NCI-H1417 (cell line): ENCODE measurements at regions not wholly inside any gene's neighbourhood (a gene's known extent, or its start where the extent isn't known, plus 50 kb on each side); places are given as distances from the start of the nearest gene placed in this dataset.

Source experiments
- DNase-seq, 3 experiments: peaks; one replicate each; lab custom pipeline; 2025; lab: John Stamatoyannopoulos, UW

DNA sequence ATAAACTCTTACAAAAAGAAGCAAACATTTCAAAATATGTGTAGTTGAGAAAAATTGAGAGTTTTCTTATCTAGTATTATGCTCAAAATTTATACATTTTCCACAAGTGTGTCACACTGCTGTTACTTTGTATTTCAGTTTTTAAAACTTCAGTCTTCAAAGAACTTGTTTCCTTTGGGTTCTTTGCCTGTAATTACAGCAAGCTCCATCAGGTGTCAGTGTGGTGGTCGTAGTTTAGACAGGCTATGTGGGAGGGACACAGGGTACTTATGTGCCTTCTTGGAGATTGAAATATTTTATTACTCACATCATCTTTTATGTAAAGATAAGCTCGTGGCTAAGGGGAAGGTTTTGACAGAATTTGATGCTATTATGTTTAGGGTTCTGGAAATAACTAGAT lies 360.5 kb downstream of the FGFR2 start:
- DNase-seq, result no peak

DNA sequence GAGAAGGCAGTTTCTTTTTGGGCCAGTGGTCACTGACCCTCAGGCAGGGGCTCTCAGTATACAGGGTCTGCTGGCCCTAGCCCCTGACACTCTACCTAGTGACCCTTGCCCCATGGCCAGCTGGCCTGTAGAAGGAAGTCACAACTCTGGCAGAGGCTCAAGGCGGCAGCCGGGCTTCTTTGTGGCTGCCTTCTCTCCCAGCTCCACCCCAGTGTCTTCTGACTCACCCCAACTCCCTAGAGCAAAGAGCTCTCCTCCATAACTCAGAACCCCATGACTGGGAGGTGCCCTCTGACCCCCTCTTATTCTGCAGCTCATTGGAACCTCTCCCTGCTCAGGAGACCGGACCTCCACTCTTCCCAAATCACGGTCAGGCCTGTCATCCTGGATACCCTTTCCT lies 358.2 kb downstream of the FGFR2 start:
- no peak for DNase-seq

DNA sequence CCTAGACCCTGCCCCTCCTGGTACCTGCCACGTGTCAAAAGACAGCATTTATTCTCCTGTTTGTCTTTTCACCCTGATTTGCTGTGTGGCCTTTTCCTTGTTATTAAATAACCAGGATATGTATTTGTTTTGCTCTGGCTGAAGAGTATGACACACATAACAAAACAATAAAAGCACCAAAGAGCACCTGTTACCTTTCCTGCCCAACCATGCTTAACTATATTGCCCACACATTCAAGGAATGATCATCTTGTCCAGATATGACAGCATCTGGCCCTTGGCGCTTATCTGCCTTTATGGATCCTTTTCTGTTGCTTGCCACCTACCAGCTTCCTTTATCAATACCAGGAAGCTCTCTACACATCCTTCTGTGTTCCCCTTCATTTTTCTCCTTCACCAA lies 357.7 kb downstream of the FGFR2 start:
- no peak for DNase-seq

DNA sequence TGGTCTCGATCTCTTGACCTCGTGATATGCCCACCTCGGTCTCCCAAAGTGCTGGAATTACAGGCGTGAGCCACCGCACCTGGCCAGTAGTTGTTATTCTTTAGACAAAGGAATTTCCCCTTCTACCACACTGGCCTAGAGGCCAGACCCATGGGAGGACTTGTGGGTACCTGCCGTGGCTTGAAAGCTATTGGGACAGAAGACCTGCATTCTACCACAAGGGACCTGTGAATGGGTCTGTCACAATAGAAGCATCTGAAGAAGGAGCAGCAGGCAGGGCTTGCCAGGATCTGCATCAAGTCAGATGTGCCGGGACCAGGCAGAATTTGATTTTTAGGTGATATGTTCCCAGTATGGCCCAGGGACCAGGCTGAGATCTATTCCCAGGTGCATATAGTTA lies 356.9 kb downstream of the FGFR2 start:
- no peak for DNase-seq

DNA sequence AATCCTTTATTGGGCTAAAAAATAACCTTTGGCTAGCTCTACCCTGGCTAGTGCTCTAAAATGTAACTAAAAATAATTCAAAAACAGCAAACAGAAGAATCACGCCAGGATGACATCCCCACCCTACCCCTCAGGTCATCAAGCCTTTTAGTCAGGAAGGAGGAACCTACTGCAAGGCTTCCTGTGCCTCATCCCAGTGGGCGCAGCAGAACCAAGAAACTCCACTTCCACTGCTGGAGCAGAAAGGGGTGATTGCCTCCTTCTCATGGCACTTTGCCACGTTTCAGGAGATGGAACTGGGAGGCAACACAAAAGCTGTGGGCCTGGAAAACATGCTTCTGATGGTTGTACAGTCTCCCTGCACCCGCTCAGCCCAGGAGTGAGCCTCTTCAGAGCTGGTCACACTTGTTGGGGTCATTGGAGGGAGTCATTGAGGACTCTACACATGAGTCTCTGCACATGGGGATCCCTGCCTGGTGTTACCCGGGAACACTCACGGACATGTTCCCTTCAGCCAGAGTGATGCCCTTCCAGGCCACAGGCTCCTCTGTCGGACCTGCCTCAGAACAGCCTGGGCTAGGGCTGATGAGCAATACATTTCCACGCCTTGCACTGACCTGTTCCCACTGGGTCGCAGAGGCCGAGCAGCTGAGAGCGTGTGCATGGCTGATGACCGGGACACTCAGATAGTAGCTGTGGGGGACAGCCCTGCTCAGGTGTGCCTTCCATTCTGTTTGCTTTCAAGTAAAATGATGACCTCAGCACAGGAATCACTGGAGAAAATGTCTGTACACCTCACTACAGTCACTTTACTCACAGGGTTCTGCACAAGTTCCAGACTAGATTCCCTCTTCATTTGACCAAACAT lies 355.3 kb downstream of the FGFR2 start:
- no peak for DNase-seq

DNA sequence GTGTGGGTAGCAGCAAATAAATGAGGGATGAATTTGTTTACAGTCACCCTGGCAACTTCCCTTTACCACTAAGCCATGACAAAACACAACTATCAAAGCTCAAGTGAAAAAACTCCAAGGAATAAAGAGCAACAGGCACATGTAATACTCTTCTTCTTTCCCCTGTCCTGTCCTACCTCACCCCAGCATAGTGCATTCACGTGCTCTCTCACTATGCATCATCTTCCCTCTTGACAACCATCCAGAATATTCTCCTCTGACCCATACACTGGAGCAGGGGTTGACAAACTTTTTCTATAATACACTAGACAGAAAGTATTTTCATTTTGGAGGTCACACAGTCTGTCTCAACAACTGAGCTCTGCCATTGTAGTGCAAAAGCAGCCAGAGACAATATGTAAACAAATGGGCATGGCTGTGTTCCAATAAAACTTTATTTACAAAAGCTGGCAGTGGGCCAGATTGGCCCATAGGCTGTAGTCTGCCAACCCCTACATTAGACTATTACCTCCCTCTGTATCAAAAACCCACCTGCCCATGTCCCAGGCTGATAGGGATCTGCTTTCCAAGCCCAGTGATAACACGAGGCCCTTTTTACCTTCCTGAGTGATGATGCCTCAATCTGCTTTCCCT lies 354.5 kb downstream of the FGFR2 start:
- no peak for DNase-seq

DNA sequence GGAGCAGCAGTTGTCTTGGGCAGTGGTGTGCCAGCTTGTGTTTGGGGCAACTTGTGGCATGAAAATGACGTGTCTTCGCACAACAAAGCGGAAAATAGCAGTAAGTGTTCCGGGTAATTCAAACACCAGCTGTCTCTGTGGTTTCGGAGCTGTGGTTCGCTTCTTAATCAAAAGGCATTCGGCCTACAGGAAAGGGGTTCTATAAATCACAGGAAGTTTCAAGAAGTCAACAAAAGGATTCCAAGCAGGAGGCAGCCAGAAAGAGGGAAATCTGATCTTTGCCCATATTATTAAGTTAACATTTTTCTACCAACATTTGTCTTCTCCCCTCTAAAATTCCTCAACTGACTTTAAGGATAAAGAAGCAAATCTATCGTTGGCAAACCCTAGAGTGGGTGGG lies 353.4 kb downstream of the FGFR2 start:
- no peak for DNase-seq

DNA sequence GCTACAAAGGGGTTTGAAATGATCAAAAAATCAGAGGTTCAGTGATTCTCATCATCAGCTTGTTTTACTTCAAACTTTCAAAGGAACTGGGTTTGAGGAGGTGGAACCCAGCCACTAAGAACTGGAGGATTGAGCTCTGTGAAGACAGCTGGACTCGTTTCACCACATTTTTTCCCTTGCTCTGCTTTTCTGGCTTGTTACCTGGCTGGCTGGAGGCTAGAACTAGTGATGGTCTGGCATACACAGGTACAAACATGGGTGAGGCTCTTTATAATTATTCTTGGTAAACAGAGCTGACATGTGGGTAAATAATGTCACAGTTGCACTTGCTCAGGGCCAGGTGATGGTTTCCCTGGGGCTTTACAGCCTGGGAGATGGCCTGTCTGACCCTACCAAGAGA lies 352.5 kb downstream of the FGFR2 start:
- DNase-seq, result no peak

DNA sequence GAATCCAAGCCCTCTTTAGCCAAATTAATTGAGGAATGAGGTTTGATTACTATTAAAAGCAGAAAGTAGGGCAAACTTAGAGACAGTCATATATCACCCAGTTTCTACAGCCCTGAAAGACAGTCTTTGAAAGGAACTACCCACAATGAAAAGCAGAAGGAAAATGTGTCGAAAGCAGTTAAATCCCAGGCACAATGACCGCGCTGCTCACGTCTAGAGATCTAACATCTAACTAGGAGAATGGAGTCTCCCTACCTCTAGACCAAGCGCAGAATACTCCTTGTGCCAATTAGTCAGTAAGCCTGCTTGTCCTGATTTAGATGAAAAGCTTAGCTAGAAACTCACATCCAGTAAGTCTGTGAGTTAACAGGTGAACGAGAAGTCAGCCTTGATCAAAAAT lies 350.0 kb downstream of the FGFR2 start:
- no peak for DNase-seq

DNA sequence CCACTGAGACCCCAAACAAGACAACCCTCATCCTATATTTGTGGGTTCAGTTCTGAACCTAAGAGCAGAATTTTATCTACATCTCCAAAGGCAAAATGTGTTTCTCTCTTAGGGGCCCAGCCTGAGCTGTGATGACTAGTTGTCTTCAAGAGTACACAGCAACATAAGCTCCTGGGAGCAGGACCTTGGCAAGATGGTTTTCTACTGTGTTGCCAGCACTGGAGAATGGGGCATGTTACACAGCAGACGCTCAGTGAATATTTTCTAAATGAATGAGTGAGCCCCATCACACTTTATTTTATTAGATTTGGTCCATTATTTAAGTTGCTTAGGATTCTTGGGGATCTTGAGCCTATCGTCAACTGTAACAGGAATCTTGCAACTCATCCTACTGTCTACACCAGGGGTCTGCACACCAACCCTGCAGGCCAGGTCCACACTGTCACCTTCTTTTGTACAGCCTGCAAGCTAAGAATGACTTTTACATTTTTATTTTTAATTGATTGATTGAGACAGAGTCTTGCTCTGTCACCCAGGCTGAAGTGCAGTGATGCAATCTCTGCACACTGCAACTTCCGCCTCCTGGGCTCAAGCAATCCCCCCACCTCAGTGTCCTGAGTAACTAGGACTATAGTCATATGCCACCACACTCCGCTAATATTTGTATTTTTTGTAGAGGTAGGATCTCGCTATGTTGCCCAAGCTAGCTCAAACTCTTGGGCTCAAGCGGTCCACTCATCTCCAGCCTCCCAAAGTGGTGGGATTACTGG lies 347.1 kb downstream of the FGFR2 start:
- no peak for DNase-seq

DNA sequence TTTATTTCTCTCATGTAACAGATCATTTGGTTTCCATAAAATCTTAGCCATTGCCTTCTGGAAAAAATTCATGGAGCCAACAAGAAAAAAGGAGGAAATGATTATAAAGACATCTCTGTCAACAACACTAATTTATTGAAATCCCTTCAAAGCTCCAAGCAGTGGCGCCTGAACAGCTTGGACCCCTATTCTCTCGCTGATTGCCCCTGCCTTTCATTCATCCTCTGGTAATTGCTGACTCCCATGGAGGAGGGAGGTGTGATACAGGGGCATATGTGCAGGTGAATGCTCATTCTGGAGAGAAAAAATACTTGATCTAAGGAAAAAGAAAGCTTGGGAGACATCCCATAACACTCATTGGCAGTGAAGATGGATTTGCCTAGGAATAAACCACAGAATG lies 345.5 kb downstream of the FGFR2 start:
- DNase-seq, result no peak

DNA sequence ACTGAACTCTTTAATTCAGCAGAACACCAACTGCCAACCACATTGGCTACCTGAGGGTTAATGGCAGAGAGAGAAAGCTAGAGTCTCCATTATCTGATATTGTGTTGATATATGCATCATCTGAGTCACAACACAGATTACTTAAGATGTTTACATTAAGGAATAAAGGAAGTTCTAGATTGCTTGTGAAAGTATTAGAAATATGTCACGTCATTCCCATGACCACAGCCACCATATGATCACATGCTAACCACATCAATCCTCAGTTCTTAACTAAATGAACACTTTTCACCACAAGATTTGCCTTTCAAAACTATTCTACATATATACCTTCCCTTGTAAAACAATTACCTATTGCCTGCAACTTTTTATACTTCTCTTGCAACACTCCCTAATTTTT lies 337.9 kb downstream of the FGFR2 start:
- DNase-seq, result no peak

DNA sequence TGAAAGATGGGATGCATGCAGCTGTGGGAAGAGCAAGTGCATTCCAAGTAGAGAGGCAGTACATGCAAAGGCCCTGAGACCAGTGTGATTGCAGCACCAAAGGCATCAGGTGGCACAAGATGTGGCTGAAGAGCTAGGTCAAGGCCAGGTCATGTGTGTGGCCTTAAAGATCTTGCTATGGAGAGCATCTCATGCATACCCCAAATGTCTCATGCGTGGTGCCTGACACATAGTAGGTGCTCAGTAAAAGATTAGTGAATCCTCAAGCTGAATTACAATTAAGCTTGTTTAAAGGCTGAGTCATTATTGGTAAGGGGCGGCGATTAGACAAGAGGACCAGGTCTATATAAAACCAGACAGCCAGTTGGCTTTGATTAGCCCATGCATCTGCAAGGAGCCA lies 336.6 kb downstream of the FGFR2 start:
- DNase-seq, result no peak

DNA sequence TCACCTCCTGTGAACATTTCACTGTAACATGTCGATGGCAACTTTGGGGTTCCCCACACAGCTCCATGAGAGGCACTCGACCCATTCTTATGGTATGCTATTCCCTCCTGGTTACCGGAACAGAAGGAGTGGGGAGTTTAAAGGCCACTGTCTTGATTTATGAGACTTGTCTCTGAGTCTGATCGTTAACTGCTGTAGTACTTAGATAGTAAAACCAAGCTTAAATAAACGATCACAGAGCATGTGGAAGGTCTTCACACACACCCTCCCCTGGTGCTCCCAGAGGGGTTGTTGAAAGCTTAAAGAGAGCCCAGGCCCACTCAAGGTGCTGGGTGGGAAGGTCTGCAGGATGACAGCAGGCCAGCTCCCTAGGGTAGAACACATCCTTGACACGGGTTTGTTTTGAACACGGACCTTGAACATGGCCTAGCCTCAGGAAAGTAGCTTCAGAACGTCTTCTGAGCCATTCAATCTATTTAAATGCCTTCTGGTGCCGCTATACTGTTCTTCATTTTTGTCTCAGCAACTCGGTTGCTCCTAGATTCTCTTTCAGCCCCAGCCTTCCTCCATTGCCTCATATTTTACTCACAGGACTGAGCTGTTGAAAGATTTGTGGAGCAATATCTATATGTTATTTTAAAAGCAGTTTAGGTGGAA lies 335.3 kb downstream of the FGFR2 start:
- no peak for DNase-seq

DNA sequence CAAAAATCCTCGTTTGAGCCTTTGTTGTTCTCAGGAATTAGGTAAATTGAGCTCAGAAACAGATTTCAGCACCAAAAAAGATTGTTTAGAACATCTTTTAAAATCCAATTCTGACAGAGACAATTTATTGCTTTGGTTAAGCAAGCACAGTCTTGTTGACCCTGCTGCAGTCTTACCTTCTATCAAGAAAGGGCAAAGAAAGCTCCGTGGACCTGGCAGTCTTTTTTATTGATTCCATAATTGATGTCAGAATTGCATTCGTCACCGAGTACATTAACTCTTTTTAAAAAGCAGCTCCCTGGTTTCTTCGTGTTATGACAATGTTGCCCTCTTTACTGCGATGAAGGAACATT lies 334.8 kb downstream of the FGFR2 start:
- no peak for DNase-seq

DNA sequence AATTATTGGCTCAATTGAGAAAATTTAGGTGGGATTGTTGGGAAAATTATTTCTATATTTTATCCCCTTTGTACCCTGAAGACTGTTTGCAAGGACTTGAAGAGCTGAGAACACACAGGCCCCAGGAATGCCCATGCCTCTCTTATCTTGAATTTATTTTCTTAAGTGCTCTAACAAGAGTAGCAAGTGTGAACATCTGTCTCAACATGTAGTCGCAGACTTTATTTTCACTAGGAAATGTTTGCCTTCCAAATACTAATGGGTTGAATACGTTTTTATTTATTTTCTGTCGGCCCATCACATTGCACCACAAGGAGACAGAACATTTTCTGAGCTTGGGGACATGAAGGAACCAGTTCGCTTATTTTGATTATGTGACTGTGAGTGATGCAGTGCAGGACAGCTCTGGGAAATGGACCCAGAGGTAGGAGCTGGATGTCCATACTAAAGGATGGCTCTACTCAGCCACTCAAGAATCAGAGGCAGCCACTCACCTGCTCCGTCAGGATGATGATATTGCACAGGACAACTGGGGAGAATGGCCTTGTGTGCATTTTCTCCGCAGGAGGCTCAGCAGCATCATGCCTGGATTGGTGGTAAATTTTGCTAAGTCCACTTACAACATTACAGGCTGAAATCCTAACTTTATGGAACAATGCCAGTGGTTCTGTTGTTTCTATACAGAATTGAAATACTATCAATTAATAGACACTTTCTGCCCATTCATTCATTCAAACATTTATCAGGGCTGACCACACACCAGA lies 332.7 kb downstream of the FGFR2 start:
- DNase-seq, result no peak

DNA sequence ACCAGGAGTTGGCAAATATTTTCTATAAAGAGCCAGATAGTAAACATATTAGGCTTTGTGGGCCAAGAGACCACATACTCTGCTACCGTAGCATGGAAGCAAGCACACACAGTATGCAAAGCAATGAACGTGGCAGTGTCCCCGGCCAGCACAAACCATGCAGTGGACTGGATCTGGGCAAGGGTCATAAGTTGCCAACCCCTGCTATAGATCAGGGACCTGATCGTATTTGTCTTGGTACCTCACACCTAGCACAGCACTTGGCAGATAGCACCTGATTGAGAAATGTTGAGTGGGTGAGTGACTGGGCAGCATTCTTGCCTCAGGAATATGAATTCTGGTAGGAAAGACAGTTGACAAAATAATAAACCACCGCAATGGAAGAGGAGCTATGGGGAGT lies 331.9 kb downstream of the FGFR2 start:
- no peak for DNase-seq

DNA sequence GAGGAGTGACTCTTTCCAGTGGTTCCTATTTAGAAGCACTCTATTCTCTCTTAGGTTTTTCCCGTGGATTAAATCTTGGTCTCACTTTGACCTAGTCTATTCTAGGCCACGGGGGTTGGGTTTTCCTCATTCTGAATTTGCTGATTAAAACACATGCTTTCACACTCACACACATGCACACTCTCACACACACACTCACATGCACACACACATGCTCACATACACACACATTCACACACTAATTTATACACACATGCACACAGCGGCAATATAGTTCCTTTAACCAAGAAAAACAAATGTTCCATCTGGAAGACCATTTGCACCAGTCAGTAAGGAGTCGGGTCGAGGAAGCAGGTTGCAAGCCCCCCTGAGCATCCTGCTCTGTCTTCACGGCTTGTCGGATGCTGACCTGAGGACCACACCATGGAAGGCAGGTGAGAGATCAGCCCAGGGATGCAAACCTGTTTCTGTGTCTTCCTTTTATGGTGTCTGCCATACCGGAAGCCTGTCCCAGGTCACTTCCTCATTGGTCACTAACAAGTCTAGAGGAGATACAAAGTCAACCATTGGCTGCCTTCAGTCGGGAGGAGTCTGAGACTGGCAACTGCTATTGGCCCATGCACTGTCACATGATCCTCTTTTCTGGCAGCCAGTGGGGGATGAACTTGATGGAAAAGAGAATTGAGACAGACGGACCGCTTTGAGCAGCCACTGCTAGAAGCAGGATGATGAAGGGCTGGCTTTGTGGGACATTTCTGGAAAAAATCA lies 330.8 kb downstream of the FGFR2 start:
- DNase-seq, result no peak

DNA sequence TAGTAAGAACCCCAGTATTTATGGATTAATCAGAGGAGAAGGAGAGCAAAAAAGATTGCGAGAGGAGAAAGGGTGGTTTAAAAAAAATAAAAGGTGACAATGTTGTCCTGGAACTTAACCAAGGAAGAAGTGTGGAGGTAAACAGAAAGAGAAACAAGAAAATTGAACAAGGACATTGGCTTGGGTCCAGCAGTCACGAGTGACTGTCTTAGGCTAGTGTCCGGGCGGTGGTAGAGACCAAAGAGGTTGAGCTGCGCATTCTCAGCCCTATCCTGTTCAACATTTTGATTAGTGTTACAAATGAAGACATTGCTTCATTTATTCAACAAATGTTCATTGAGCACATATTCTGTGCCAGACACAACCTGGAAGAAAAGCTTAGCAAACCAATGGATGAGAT lies 329.9 kb downstream of the FGFR2 start:
- no peak for DNase-seq

DNA sequence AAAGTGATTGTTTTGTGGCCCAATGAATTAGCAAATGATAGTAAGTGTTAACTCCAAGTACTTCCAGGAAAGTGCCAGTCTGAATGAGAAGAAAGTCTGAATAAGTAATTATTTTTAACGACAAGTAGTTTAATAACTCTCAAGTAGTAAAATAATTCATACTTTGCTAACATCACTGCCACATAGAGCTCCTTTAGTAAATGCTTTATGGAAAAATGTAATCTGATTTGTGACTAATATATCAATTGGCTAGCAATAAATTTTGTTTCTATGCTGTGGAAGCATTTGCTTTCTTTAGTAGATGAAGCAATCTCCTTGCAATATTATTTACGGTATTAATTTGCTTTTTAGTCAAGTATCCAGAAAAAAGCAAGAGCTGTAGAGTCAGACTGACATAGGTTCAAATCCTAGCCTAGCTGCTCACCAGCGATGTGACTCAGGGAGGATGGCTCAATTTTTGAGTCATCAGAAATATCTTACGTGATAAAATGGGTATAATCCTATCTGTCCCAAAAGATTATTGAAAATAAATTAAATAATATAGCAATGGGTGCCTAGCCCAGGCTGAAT lies 329.3 kb downstream of the FGFR2 start:
- DNase-seq, result no peak

DNA sequence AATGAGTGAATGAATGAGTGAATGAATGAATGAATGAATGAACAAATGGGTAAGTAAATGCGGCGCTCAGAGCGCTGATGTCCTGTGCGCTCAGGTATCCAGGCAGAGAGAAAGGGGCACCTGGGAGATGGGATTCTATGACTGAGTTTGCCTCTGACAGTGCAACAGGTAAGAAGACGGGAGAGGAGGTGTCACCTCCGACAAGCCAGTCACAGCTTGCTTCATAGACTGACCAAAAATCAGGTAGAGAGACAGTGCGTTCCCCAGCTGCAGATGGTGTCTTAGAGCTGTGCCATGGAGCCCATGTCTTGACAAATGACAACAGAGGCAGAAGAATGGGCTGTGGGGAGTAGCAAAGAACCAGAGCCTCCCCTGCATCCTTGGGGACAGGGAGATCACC lies 327.3 kb downstream of the FGFR2 start:
- DNase-seq, result no peak
